Astrocyte (in vitro differentiated cells and primary cell): ENCODE measurements at regions not wholly inside any gene's neighbourhood (a gene's known extent, or its start where the extent isn't known, plus 50 kb on each side); places are given as distances from the start of the nearest gene placed in this dataset.

Source experiments
- DNase-seq: peaks from one replicate; pipeline ENCODE4 v3.0.0-alpha.2; 2010; ENCODE audit warnings: low read depth
- FAIRE-seq: peaks from 2 replicates; lab custom pipeline; 2011; peaks lifted over from hg19 to GRCh38; lab: Jason Lieb, UNC
- H2AFZ ChIP-seq: 2 replicates; pipeline ENCODE4 v1.6.0; 2012; ENCODE audit warnings: low read depth, low read length, inconsistent platforms
- H3K27ac ChIP-seq: 2 replicates; pipeline ENCODE4 v1.5.1; 2011; ENCODE audit warnings: low read depth, low read length, inconsistent platforms
- H3K27me3 ChIP-seq: 2 replicates; pipeline ENCODE4 v1.6.0; 2011; ENCODE audit warnings: low read length, inconsistent platforms; ENCODE audit not compliant: insufficient read depth
- H3K36me3 ChIP-seq: 2 replicates; pipeline ENCODE4 v1.5.1; 2011; ENCODE audit warnings: low read length, inconsistent platforms; ENCODE audit not compliant: insufficient read depth
- H3K4me1 ChIP-seq: 2 replicates; pipeline ENCODE4 v1.5.1; 2011; ENCODE audit warnings: low read length, inconsistent platforms; ENCODE audit not compliant: insufficient read depth
- H3K4me2 ChIP-seq: 2 replicates; pipeline ENCODE4 v1.6.0; 2012; ENCODE audit warnings: low read length, inconsistent platforms
- H3K4me3 ChIP-seq: 2 replicates; pipeline ENCODE4 v1.5.1; 2011; ENCODE audit warnings: low read depth, mild to moderate bottlenecking, low read length, inconsistent platforms; ENCODE audit not compliant: insufficient read depth
- H3K79me2 ChIP-seq: 2 replicates; pipeline ENCODE4 v1.6.0; 2012; ENCODE audit warnings: mild to moderate bottlenecking, low read length, inconsistent platforms; ENCODE audit not compliant: insufficient read depth
- H3K9ac ChIP-seq: 2 replicates; pipeline ENCODE4 v1.6.0; 2012; ENCODE audit warnings: mild to moderate bottlenecking, low read length, inconsistent platforms
- H3K9me3 ChIP-seq: 2 replicates; pipeline ENCODE4 v1.5.1; 2012; ENCODE audit warnings: low read depth, mild to moderate bottlenecking, low read length, inconsistent platforms; ENCODE audit not compliant: insufficient read depth
- H4K20me1 ChIP-seq: 2 replicates; pipeline ENCODE4 v1.6.0; 2012; ENCODE audit warnings: low read length, inconsistent platforms; ENCODE audit not compliant: insufficient read depth
- H3K27ac Mint-ChIP-seq: one replicate; pipeline ENCODE4 v1.8.0; 2021; ENCODE audit warnings: mild to moderate bottlenecking, mixed read lengths; ENCODE audit not compliant: unreplicated experiment
- H3K27me3 Mint-ChIP-seq: one replicate; pipeline ENCODE4 v1.8.0; 2021; ENCODE audit warnings: low read depth, mixed read lengths; ENCODE audit not compliant: unreplicated experiment
- H3K36me3 Mint-ChIP-seq: one replicate; pipeline ENCODE4 v1.8.0; 2021; ENCODE audit warnings: low read depth, mixed read lengths; ENCODE audit not compliant: unreplicated experiment
- H3K4me1 Mint-ChIP-seq: one replicate; pipeline ENCODE4 v1.8.0; 2021; ENCODE audit warnings: low read depth, mixed read lengths; ENCODE audit not compliant: unreplicated experiment
- H3K4me3 Mint-ChIP-seq: one replicate; pipeline ENCODE4 v1.8.0; 2021; ENCODE audit warnings: mild to moderate bottlenecking, moderate library complexity, mixed read lengths; ENCODE audit not compliant: unreplicated experiment
- H3K9me3 Mint-ChIP-seq: one replicate; pipeline ENCODE4 v1.8.0; 2021; ENCODE audit warnings: mild to moderate bottlenecking, mixed read lengths; ENCODE audit not compliant: unreplicated experiment
- EZH2 ChIP-seq: IDR thresholded peaks from 2 replicates; pipeline ENCODE4 v1.6.1; 2012; ENCODE audit warnings: mild to moderate bottlenecking, low read length, inconsistent platforms; ENCODE audit not compliant: insufficient read depth
- TF ChIP-seq, protein P1 (sequence below): IDR thresholded peaks from 2 replicates; pipeline ENCODE4 v1.5.1; 2011; ENCODE audit warnings: low read depth, mild to moderate bottlenecking, inconsistent platforms, low read length, moderate library complexity; ENCODE audit not compliant: insufficient read depth

DNA sequence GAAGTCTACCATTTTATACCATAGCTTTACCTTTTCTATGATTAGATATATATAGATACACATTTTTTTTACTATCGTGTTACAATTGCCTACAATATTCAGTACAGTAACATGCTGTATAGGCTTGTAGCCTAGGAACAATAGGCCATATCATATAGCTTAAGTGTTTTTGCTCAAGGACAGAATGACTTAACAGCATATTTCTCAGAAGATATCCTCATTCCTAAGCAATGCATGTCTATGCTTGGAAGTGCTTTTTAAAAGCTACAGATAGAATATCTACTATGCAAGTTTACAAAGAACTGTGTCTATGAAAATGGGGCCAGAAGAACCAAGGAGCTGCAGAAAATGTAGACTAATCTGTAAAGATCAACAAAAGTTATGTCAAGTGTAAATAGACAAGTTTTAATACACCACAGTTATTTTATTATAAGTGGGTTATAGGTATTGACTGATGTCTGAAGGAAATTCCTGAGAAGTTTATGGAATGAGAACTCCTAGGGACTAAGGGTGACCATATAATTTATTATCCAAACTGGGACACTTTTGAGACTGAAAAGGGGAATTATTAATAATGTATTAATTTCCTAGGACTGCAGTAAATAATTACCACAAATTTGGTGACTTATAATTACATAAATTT lies 138.7 kb upstream of the TGFBR2 start:
- Mint-ChIP-seq H3K27me3 (no peaks in the 10 kb centered on the region), H3K27ac (no peak overlapping the region), H3K36me3 (no peaks in the 10 kb centered on the region), H3K9me3 (no peaks in the 10 kb centered on the region), H3K4me1 (peaks cover 27% of the 10 kb centered on the region), H3K4me3 (no peak overlapping the region)
- DNase-seq: peak; percentile 42
- H3K4me1 ChIP-seq: peaks cover 3% of the 10 kb centered on the region
- H2AFZ ChIP-seq: no peak overlapping the region
- no peak overlapping the region for H3K4me2 ChIP-seq
- no peak overlapping the region for H3K27ac ChIP-seq
- H3K36me3 ChIP-seq: no peaks in the 10 kb centered on the region
- no peak overlapping the region for H3K4me3 ChIP-seq
- no peaks in the 10 kb centered on the region for H3K79me2 ChIP-seq
- FAIRE-seq: peak; percentile 81
- H3K9me3 ChIP-seq: no peaks in the 10 kb centered on the region
- H3K27me3 ChIP-seq: no peaks in the 10 kb centered on the region
- H4K20me1 ChIP-seq: no peaks in the 10 kb centered on the region
- no peak overlapping the region for H3K9ac ChIP-seq
- no peak for TF ChIP-seq EZH2
- TF ChIP-seq, protein P1, sequence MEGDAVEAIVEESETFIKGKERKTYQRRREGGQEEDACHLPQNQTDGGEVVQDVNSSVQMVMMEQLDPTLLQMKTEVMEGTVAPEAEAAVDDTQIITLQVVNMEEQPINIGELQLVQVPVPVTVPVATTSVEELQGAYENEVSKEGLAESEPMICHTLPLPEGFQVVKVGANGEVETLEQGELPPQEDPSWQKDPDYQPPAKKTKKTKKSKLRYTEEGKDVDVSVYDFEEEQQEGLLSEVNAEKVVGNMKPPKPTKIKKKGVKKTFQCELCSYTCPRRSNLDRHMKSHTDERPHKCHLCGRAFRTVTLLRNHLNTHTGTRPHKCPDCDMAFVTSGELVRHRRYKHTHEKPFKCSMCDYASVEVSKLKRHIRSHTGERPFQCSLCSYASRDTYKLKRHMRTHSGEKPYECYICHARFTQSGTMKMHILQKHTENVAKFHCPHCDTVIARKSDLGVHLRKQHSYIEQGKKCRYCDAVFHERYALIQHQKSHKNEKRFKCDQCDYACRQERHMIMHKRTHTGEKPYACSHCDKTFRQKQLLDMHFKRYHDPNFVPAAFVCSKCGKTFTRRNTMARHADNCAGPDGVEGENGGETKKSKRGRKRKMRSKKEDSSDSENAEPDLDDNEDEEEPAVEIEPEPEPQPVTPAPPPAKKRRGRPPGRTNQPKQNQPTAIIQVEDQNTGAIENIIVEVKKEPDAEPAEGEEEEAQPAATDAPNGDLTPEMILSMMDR: no peak

DNA sequence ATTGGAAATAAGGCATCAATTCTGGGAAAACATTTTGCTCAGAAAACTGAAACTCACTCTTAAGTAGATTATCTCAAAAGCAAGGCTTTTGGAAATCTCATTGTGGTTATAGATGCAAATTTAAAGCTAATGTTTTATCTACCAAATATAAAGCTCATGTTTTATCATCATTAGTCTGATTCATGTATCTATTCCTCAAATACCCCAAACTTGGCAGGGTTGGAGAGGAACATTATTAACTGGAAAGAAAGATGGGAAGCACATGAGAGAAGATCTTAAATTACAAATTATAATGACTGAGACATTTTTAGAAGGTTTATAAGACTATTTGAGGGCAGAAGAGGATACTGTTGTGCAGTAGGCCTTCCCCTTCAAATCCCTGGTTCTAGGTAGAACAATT lies 137.3 kb upstream of the TGFBR2 start:
- Histone ChIP-seq H4K20me1 (no peaks in the 10 kb centered on the region), H3K4me2 (no peak overlapping the region), H3K9me3 (no peaks in the 10 kb centered on the region), H3K36me3 (no peaks in the 10 kb centered on the region), H3K79me2 (no peaks in the 10 kb centered on the region), H2AFZ (no peak overlapping the region), H3K27ac (no peak overlapping the region), H3K9ac (no peak overlapping the region), H3K4me1 (peaks cover 3% of the 10 kb centered on the region), H3K4me3 (no peak overlapping the region), H3K27me3 (no peaks in the 10 kb centered on the region)
- H3K4me1 Mint-ChIP-seq: peaks cover 27% of the 10 kb centered on the region
- H3K4me3 Mint-ChIP-seq: no peak overlapping the region
- H3K27me3 Mint-ChIP-seq: no peaks in the 10 kb centered on the region
- H3K27ac Mint-ChIP-seq: no peak overlapping the region
- H3K9me3 Mint-ChIP-seq: no peaks in the 10 kb centered on the region
- H3K36me3 Mint-ChIP-seq: no peaks in the 10 kb centered on the region
- no peak for FAIRE-seq
- TF ChIP-seq EZH2: no peak
- TF ChIP-seq, protein P1: no peak
- peak; percentile 33 for DNase-seq

- Mint-ChIP-seq H3K4me1 (peaks cover 29% of the 10 kb centered on the region), H3K36me3 (no peaks in the 10 kb centered on the region), H3K27ac (peak overlapping the region; percentile 85), H3K9me3 (no peaks in the 10 kb centered on the region), H3K4me3 (no peak overlapping the region), H3K27me3 (no peaks in the 10 kb centered on the region)
- Histone ChIP-seq H4K20me1 (no peaks in the 10 kb centered on the region), H3K4me3 (no peak overlapping the region), H3K79me2 (no peaks in the 10 kb centered on the region), H3K9ac (no peak overlapping the region), H3K36me3 (no peaks in the 10 kb centered on the region), H2AFZ (no peak overlapping the region), H3K27ac (no peak overlapping the region), H3K27me3 (no peaks in the 10 kb centered on the region), H3K4me1 (peaks cover 3% of the 10 kb centered on the region), H3K4me2 (no peak overlapping the region), H3K9me3 (no peaks in the 10 kb centered on the region)
- FAIRE-seq (peak; percentile 37), DNase-seq (peak; percentile 65)
- TF ChIP-seq EZH2: no peak
- TF ChIP-seq, protein P1: no peak
These were observed 135.9 kb upstream of the TGFBR2 start for GRCh38 chr3:30470496-30470895.
